ENCODE measurements at regions not wholly inside any gene's neighbourhood (a gene's known extent, or its start where the extent isn't known, plus 50 kb on each side); places are given as distances from the start of the nearest gene placed in this dataset.

- H3K27me3 Mint-ChIP-seq (ENCODE audit: low read depth): no peaks in the 10 kb centered on the region
- DNase-seq: no peak
- no peaks in the 10 kb centered on the region for H3K9me3 Mint-ChIP-seq
- CTCF ChIA-PET: no interaction called here
- H3K36me3 Mint-ChIP-seq (ENCODE audit: low read depth): peaks cover 5% of the 10 kb centered on the region
- no peak overlapping the region for H3K4me3 Mint-ChIP-seq
- H3K27ac Mint-ChIP-seq: no peak overlapping the region
- intact Hi-C loops (cut with micrococcal nuclease): no loop called here
- H3K4me1 Mint-ChIP-seq (ENCODE audit: low read depth): no peaks in the 10 kb centered on the region
These were observed 680.2 kb downstream of the VRK1 start for GRCh38 chr14:97477353-97477752.

- DNase-seq: no peak
- intact Hi-C loops (cut with micrococcal nuclease): no loop called here
- Mint-ChIP-seq H3K4me3 (no peak overlapping the region), H3K27ac (no peak overlapping the region), H3K36me3 (ENCODE audit: low read depth) (no peaks in the 10 kb centered on the region), H3K4me1 (ENCODE audit: low read depth) (no peaks in the 10 kb centered on the region), H3K9me3 (no peaks in the 10 kb centered on the region), H3K27me3 (ENCODE audit: low read depth) (no peaks in the 10 kb centered on the region)
- CTCF ChIA-PET: no interaction called here
These were observed 688.0 kb downstream of the VRK1 start for GRCh38 chr14:97485201-97485600.

- intact Hi-C loops (cut with micrococcal nuclease): no loop called here
- Mint-ChIP-seq H3K9me3 (no peaks in the 10 kb centered on the region), H3K27ac (no peak overlapping the region), H3K36me3 (ENCODE audit: low read depth) (no peaks in the 10 kb centered on the region), H3K4me1 (ENCODE audit: low read depth) (no peaks in the 10 kb centered on the region), H3K27me3 (ENCODE audit: low read depth) (no peaks in the 10 kb centered on the region), H3K4me3 (no peak overlapping the region)
- DNase-seq: no peak
- CTCF ChIA-PET: no interaction called here
These were observed 689.5 kb downstream of the VRK1 start for GRCh38 chr14:97486601-97487120.

GRCh38 chr14:97489750-97490149 is 692.6 kb downstream of the VRK1 start:
- Mint-ChIP-seq H3K4me3 (no peak overlapping the region), H3K4me1 (ENCODE audit: low read depth) (no peaks in the 10 kb centered on the region), H3K27me3 (ENCODE audit: low read depth) (no peaks in the 10 kb centered on the region), H3K9me3 (peaks cover 9% of the 10 kb centered on the region), H3K27ac (no peak overlapping the region), H3K36me3 (ENCODE audit: low read depth) (peaks cover 4% of the 10 kb centered on the region)
- intact Hi-C loops (cut with micrococcal nuclease): no loop called here
- DNase-seq: no peak
- CTCF ChIA-PET: no interaction called here

- CTCF ChIA-PET: no interaction called here
- intact Hi-C loops (cut with micrococcal nuclease): no loop called here
- peaks cover 9% of the 10 kb centered on the region for H3K9me3 Mint-ChIP-seq
- H3K4me3 Mint-ChIP-seq: no peak overlapping the region
- no peak for DNase-seq
- no peak overlapping the region for H3K27ac Mint-ChIP-seq
- peaks cover 4% of the 10 kb centered on the region for H3K36me3 Mint-ChIP-seq (ENCODE audit: low read depth)
- H3K4me1 Mint-ChIP-seq (ENCODE audit: low read depth): no peaks in the 10 kb centered on the region
- H3K27me3 Mint-ChIP-seq (ENCODE audit: low read depth): no peaks in the 10 kb centered on the region
These were observed 693.4 kb downstream of the VRK1 start for GRCh38 chr14:97490521-97491070.

GRCh38 chr14:97491697-97492096 is 694.5 kb downstream of the VRK1 start:
- Mint-ChIP-seq H3K4me1 (ENCODE audit: low read depth) (no peaks in the 10 kb centered on the region), H3K9me3 (peaks cover 9% of the 10 kb centered on the region), H3K27ac (no peak overlapping the region), H3K27me3 (ENCODE audit: low read depth) (no peaks in the 10 kb centered on the region), H3K36me3 (ENCODE audit: low read depth) (peaks cover 5% of the 10 kb centered on the region), H3K4me3 (no peak overlapping the region)
- CTCF ChIA-PET: no interaction called here
- intact Hi-C loops (cut with micrococcal nuclease): no loop called here
- DNase-seq: no peak

GRCh38 chr14:97499790-97500481 is 702.8 kb downstream of the VRK1 start:
- Mint-ChIP-seq H3K4me1 (ENCODE audit: low read depth) (no peaks in the 10 kb centered on the region), H3K4me3 (no peak overlapping the region), H3K27me3 (ENCODE audit: low read depth) (no peaks in the 10 kb centered on the region), H3K9me3 (no peaks in the 10 kb centered on the region), H3K36me3 (ENCODE audit: low read depth) (peaks cover 3% of the 10 kb centered on the region), H3K27ac (no peak overlapping the region)
- no peak for DNase-seq
- CTCF ChIA-PET: no interaction called here
- intact Hi-C loops (cut with micrococcal nuclease): no loop called here

- intact Hi-C loops (cut with micrococcal nuclease): no loop called here
- no peak overlapping the region for H3K27ac Mint-ChIP-seq
- DNase-seq: no peak
- peaks cover 4% of the 10 kb centered on the region for H3K36me3 Mint-ChIP-seq (ENCODE audit: low read depth)
- CTCF ChIA-PET: no interaction called here
- H3K27me3 Mint-ChIP-seq (ENCODE audit: low read depth): no peaks in the 10 kb centered on the region
- no peaks in the 10 kb centered on the region for H3K4me1 Mint-ChIP-seq (ENCODE audit: low read depth)
- no peak overlapping the region for H3K4me3 Mint-ChIP-seq
- H3K9me3 Mint-ChIP-seq: peaks cover 10% of the 10 kb centered on the region
These were observed 709.4 kb downstream of the VRK1 start for GRCh38 chr14:97506626-97507025.

GRCh38 chr14:97513891-97514290 is 716.7 kb downstream of the VRK1 start:
- CTCF ChIA-PET: no interaction called here
- DNase-seq: no peak
- intact Hi-C loops (cut with micrococcal nuclease): no loop called here
- Mint-ChIP-seq H3K36me3 (ENCODE audit: low read depth) (peaks cover 3% of the 10 kb centered on the region), H3K4me3 (no peak overlapping the region), H3K4me1 (ENCODE audit: low read depth) (no peaks in the 10 kb centered on the region), H3K27ac (no peak overlapping the region), H3K9me3 (peaks cover 3% of the 10 kb centered on the region), H3K27me3 (ENCODE audit: low read depth) (no peaks in the 10 kb centered on the region)

- intact Hi-C loops (cut with micrococcal nuclease): no loop called here
- CTCF ChIA-PET: no interaction called here
These were observed 720.5 kb downstream of the VRK1 start for GRCh38 chr14:97517566-97518234.

GRCh38 chr14:97523936-97524335 is 726.8 kb downstream of the VRK1 start:
- Mint-ChIP-seq H3K36me3 (ENCODE audit: low read depth) (no peaks in the 10 kb centered on the region), H3K27ac (no peak overlapping the region), H3K4me3 (no peak overlapping the region), H3K9me3 (no peaks in the 10 kb centered on the region), H3K27me3 (ENCODE audit: low read depth) (no peaks in the 10 kb centered on the region), H3K4me1 (ENCODE audit: low read depth) (peaks cover 4% of the 10 kb centered on the region)
- CTCF ChIA-PET: no interaction called here
- intact Hi-C loops (cut with micrococcal nuclease): no loop called here
- DNase-seq: no peak

More at GRCh38 chr14:97517566-97518234, 720.5 kb downstream of the VRK1 start:
- H3K36me3 Mint-ChIP-seq (ENCODE audit: low read depth): no peaks in the 10 kb centered on the region
- DNase-seq: no peak
- no peak overlapping the region for H3K27ac Mint-ChIP-seq
- H3K9me3 Mint-ChIP-seq: no peaks in the 10 kb centered on the region
- no peaks in the 10 kb centered on the region for H3K27me3 Mint-ChIP-seq (ENCODE audit: low read depth)
- no peaks in the 10 kb centered on the region for H3K4me1 Mint-ChIP-seq (ENCODE audit: low read depth)
- H3K4me3 Mint-ChIP-seq: no peak overlapping the region

GRCh38 chr14:97524589-97525319 is 727.6 kb downstream of the VRK1 start:
- H3K9me3 Mint-ChIP-seq: no peaks in the 10 kb centered on the region
- H3K4me3 Mint-ChIP-seq: no peak overlapping the region
- CTCF ChIA-PET: no interaction called here
- no peak overlapping the region for H3K27ac Mint-ChIP-seq
- no peak for DNase-seq
- H3K27me3 Mint-ChIP-seq (ENCODE audit: low read depth): no peaks in the 10 kb centered on the region
- H3K36me3 Mint-ChIP-seq (ENCODE audit: low read depth): no peaks in the 10 kb centered on the region
- H3K4me1 Mint-ChIP-seq (ENCODE audit: low read depth): peaks cover 4% of the 10 kb centered on the region
- intact Hi-C loops (cut with micrococcal nuclease): no loop called here

Data from activated naive CD4-positive, alpha-beta T cell treated with anti-CD3 and anti-CD28 coated beads for 36 hours (primary cell).